Ureter (tissue), 1 donor: ENCODE measurements at regions not wholly inside any gene's neighbourhood (a gene's known extent, or its start where the extent isn't known, plus 50 kb on each side); places are given as distances from the start of the nearest gene placed in this dataset.
"Not testable (repeated sequence)": the region's sequence is repeated elsewhere in the genome, so short reads cannot be mapped to it uniquely, and the experiment has no call there.

Experiments
- DNase-seq: peaks from one replicate; pipeline ENCODE4 v3.0.0-alpha.2; 2020; ENCODE audit warnings: low spot score
- donor health status: DM: yes; HTN: yes; CAD: no.

DNA sequence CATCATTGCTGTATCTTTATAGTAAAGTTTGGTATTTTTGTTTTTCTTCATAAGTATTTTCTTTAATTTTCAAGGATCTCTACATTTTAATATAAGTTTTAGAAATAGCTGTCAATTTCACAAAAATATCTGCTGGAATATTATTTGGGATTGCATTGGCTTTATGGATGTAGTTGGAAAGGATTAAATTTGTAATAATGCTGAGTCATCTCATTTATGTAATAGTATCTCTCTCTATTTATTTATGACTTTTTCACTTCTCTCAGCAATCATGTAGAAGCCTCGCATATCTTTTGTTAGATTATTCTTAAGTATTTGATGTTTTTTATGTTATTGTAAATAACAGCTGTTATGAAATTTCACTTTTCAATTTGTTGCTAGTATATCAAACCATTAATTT is 223.1 kb upstream of the POGK start:
- DNase-seq: no peak

DNA sequence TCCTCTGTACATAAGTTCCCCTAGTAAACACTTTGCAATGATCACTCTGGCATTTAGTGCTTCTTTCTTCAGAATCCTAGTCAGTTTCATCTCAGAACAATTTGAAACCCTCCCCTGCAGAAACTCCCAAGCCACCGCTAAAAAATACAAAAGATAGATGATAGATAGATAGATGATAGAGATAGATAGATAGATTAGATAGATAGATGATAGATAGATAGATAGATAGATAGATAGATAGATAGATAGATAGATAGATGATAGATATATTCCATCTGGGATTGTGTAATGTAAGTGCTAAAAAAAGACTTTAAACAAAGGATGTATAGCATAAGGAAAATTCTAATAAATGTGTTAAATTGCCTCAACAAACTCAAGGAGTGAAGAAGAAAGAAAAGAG is 212.6 kb upstream of the POGK start:
- DNase-seq: no peak

DNA sequence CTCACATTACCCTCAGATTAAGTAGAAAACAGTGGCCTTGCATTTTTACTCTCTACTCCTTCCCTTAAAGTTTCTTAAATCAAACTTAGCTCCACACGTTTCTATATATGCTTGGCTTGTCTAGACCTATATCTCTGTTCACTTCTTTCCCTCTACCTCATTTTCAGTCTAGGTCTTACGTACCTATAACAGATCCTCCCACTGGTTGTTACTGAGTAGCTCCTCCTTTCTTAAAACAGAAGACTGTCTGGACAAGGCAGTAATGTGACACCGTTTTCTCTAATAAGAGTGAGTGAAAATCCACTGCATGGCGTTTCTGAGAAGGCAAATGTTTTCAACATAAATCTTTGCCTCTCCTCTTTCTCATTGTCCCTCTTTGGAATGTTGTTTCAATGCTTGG is 211.7 kb upstream of the POGK start:
- no peak for DNase-seq

DNA sequence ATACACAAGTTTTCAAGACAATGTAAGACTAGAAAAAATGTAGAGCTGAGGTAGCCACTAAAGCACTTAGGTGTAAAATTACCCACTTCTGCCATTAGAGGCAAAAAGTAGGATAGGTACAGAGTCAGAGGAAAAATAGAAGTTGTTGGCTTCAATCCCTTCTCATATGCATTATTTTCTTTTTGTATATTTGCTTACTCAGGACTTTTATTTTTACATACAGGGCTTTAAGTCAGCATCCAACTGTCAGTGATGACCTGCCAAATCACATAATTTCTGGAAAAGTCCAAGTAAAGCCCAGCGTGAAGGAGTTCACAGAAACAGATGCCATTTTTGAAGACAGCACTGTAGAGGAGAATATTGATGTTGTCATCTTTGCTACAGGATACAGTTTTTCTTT is 211.0 kb upstream of the POGK start:
- no peak for DNase-seq

DNA sequence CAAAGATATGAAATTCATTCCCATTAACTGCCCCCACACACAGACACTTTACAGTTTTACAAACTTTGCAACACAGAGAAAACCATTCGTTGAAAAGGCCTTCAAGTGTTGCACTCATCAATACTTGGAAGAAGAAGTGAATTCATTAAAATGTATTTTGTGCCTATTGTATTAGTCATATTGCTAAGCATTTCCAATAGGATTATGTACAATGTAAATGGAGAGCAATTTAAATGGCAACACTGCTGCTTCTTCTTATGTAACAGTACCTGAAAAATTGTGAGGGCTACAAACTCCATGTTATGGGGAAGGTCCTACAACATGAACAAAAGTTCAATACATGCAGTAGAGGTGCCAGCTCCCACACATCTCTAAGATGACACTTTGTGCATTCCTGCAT is 209.3 kb upstream of the POGK start:
- no peak for DNase-seq

DNA sequence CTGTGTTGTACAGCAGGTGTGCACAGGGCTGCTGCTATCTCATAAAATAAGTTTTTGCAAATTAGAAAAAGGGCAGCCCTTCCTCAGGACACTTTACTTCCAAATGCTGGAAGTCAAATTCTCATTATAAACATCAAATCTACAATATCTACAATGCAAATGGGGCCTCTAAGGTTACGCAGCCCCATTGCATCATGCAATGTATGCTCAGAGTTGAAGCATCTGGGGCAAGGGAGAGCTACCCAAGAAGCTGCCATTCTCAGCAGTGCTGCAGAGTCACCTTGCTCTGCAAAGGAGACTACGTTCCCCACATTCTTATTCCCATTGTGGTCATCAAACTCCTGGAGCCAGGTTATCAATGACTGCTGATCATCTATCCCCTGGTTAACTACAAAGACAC is 208.9 kb upstream of the POGK start:
- no peak for DNase-seq

DNA sequence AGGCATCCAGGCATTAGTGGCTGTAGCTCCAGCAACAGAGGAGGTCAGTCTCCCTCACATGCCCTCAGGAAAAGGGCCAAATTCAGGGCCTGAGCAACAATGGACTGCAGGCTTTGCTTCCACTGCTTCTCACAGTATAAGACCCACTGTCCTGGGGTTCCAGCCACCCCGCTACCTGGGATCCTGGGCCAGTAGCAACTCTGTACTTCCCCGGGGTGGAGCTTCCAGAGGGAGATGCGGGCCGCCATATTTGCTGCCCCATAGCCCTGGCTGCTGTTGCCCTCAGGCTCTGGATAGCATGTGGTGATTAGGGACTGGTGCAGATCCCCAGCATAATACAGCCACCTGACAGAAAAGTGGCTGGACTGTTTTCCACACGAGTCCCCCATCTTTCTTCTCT is 201.1 kb upstream of the POGK start:
- DNase-seq: no peak

DNA sequence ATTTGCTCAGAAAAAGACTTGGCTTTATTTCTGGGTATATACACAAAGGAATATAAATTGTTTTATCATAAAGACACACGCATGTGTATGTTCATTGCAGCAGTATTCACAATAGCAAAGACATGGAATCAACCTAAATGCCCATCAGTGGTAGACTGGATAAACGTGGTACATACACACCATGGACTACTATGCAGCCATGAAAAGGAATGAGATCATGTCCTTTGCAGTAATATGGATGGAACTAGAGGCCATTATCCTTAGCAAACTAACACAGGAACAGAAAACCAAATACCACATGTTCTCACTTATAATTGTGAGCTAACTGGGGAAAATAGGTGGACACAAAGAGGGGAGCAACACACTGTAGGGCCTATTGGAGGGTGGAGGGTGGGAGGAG is 182.0 kb upstream of the POGK start:
- DNase-seq: not testable (repeated sequence)

DNA sequence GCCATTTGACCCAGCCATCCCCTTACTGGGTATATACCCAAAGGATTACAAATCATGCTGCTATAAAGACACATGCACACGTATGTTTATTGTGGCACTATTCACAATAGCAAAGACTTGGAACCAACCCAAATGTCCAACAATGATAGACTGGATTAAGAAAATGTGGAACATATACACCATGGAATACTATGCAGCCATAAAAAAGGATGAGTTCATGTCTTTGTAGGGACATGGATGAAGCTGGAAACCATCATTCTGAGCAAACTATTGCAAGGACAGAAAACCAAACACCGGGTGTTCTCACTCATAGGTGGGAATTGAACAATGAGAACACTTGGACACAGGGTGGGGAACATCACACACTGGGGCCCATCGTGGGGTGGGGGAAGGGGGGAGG is 172.5 kb upstream of the POGK start:
- not testable (repeated sequence) for DNase-seq

DNA sequence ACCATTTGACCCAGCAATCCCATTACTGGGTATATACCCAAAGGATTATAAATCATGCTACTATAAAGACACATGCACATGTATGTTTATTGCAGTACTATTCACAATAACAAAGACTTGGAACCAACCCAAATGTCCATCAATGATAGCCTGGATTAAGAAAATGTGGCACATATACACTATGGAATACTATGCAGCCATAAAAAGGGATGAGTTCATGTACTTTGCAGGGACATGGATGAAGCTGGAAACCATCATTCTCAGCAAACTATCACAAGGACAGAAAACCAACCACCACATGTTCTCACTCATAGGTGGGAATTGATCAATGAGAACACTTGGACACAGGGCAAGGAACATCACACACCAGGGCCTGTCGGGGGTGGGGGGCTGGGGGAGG is 171.7 kb upstream of the POGK start:
- not testable (repeated sequence) for DNase-seq

DNA sequence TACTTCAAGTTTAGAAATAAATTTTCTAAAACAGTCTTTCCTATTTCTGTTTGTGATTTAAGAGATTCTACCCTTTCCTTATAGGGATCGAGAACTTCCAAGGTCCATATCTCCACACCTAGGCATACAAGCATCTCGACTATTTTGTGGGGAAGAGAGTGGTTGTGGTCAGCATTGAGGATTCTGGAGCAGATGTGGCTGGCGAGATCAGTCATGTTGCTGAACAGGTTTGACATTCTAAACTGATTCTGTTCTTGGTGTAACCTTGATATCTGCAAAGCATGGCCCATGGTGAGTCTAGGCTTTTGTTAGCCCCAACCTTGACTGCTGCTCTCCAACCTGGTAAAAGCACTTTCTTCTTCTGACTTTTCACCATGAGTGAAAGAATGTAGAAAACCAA is 167.6 kb upstream of the POGK start:
- no peak for DNase-seq

DNA sequence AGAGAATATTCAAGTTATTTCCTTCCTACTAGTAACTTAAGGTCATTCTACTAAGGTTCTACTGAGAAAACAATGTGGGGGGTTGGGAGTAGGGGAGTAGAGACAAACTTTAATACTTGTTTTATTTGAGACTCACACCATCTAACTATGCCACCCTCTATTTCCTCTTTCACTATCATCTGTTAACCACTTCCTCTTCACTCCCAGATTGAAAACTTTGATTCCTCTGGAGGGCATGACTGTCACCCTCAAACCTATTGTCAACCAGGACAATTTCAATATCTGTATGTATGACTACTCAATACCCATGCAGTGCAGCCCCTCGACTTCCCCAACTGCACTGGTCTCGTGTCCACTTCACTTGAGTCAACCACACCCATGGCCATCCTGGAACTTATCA is 165.6 kb upstream of the POGK start:
- no peak for DNase-seq

DNA sequence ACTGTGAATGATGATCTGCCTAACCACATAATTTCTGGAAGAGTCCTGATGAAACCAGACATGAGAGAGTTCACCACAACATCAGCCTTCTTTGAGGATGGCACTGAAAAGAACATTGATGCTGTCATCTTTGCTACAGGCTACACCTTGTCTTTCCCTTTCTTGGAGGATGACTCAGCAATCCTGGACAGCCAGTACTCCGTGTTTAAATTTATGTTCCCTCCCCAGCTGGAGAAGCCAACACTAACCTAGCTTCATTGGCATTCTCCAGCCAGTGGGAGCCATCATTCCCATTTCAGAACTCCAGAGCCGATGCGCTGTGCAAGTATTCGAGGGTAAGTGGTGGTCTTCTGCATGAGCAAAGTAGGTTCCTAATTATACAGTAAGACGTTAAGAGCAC is 164.1 kb upstream of the POGK start:
- no peak for DNase-seq

DNA sequence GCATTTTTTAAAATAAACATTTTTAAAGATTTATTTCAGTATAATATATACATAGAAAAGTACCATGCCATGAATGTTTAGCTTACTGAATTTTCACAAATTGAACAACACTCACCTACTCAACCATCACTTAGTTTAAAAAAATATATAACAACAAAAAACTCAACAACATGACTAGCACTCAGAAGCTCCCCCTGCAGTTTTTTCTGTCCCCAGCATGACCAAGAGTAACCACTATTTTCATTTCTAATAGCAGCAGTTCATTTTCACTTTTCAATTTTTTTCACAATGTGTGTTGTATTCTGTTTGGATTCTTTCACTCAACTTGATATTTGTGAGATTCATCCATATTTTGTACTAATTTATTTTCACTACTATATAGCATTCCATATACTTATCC is 162.3 kb upstream of the POGK start:
- no peak for DNase-seq

DNA sequence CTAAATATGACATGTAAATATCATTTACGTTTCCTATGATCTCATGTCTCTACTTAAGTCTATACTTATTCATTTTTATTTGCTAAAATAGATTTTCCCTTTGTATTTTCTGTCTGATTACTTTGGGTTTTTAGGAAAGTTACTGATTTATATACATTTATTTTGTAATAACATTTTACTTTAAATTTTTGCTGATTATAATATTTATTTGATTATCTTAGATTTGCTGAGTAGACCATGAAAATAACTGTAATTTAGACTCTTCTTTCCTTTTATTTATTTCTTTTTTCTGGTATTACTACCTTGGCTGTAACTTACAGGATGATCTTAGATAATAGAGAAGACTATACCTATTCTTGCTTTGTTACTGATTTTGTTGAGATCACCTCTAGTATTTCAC is 159.9 kb upstream of the POGK start:
- no peak for DNase-seq

DNA sequence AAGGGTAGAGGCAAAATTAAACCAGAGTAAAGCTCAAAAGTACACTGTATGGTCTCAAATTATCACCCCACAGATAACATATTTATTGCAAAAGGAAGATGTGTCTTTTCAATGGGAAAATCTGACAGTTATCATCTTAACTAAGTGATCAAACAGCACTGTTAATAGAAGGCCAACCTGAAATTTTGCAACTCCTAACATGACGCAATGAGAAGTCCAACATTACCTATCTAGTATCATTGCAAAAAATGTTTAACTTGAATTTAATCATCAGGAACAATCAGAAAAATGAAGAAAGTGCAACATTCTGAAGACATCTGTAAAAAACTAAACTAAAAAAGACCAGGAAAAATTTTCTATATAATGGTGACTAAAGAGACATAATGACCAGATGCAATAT is 156.7 kb upstream of the POGK start:
- no peak for DNase-seq

DNA sequence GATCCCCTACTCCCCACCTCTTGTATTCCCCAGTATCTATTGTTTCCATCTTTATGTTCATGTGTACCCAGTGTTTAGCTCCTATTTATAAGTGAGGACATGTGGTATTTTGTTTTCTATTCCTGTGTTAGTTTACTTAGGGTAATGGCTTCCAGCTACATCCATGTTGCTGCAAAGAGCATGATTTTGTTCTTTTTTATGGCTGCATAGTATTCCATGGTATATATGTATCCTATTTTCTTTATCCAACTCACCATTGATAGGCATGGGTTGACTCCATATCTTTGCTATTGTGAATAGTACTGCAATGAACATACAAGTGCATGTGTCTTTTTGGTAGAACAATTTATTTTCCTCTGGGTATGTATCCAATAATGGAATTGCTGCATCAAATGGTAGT is 154.6 kb upstream of the POGK start:
- not testable (repeated sequence) for DNase-seq

DNA sequence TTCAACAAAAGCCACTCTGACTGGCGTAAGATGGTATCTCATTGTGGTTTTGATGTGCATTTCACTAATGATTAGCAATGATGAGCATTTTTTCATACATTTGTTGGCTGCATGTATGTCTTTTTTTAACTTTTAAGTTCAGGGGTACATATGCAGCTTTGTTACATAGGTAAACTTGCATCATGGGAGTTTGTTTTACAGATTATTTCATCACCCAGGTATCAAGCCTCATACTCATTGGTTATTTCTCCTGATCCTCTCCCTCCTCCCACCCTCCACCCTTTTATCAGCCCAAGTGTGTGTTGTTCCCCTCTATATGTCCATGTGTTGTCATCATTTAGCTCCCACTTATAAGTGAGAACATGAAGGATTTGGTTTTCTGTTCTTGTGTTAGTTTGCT is 154.1 kb upstream of the POGK start:
- DNase-seq: no peak

DNA sequence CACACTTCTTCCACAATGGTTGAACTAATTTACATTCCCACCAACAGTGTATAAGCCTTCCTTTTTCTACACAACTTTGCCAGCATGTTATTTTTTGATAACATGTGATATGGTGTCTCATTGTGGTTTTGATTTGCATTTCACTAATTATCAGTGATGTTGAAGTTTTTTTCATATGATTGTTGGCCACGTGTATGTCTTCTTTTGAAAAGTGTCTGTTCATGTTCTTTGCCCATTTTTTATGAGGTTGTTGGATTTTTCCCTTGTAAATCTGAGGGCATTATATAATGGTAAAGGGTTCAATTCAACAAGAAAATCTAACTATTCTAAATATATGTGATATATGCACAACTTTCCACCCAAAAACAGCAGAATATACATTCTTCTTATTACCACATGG is 153.4 kb upstream of the POGK start:
- not testable (repeated sequence) for DNase-seq

DNA sequence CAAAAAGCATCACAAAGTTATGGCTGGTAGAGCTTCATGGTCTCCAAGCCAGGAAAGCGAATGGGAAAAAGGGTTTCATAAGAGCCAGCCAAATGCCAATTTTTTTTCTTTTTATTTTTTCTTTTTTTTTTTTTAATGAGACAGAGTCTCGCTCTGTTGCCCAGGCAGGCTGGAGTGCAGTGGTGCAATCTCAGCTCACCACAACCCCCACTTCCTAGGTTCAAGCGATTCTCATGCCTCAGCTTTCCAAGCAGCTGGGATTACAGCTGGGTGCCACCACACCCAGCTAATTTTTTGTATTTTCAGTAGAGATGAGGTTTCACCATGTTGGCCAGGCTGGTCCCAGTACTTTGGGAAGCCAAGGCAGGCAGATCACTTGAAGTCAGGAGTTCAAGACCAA is 148.7 kb upstream of the POGK start:
- DNase-seq: not testable (repeated sequence)

DNA sequence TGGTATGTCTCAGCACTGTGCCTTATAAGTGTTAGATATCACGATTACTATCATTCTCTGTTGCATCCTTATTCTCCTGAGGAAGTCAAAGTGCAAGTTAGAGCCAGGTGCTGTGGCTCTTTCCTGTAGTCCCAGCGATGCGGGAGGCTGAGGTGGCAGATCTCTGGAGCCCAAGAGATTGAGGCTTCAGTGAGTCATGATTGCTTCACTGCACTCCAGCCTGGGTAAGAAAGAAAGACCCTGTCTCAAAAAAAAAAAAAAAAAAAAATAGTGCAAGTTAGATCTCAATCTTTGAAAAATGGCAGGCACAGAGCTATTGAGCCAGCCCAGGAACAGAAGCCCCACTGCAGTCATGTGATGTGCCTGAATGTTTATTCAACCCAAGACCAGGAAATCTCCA is 147.8 kb upstream of the POGK start:
- no peak for DNase-seq

DNA sequence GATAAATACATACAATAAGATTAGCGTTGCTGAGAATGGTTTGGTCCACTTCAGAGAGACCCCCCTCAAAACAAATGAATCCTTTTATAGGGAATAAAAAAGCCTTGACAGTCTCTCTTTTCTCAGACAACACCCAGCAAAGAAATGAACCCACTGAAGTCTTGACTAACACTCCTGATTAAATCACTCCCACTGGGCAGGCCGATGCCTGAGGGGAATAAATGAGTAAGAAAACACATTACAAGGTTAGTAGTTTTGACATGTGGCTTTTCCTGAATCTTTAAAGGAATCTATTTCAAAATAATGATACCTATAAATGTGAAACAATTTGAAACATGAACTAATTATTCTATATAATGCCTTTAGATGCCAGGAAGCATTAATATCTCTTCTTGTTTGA is 146.9 kb upstream of the POGK start:
- DNase-seq: no peak

DNA sequence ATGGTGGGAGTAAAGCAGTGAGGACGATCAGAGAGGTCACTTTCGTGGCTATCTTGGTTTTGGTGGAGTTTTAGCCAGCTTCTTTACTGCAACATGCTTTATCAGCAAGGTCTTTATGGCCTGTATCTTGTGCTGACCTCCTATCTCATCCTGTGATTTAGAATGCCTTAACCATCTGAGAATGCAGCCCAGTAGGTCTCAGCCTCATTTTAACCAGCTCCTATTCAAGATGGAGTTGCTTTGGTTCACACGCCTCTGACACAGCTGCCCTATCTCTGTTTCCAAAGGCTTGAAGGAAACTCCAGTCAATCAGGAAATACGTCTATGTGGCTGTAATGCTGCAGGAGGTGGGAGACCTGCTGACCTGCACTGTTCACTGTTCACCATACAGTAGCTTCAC is 146.1 kb upstream of the POGK start:
- no peak for DNase-seq

DNA sequence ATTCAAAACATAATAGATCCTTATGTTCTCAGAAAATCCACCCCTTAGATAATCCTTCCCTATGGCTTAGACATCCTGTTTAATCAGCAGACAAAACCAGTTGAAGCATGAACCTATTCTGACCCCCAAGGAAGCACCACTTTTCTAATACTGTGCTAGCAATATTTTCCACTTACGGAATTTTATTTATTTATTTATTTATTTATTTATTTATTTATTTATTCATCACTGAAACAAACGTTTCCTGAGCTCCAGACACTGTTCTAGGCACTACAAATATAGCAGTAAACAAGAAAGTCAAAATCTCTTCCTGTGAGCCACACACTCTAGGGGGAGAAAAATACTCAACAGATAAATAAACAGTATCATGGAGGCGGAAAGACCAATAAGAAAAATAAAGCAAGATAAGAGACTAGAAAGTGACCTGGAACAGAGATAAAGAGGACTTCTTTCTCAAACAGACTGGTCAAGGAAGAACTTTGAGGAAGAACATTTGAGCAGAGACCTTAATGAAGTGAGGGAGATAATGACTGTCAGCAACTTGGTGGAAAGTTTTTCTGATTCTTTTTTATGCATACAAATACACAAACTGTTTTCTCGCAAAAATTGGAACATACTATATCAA is 145.5 kb upstream of the POGK start:
- no peak for DNase-seq

DNA sequence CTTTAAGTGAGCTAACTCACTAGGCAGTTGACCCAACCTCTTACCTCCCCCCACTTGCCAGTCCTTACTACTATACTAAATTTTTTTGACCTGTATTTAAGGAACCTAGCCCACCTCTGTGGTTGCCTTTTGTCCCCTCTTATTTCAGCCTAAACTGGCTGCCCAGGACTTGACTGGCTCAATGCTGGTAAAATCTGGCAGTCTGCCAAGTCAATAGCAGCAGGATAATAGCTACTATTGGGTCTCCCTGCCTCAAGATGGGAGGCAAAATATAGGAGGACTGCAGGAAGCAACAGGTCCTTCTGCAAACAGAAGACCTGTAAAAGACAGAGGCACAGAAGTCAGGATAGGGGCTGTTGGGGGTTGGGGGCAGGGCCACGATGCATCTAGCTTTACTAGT is 144.2 kb upstream of the POGK start:
- no peak for DNase-seq
